Fibroblast of upper back skin (primary cell): ENCODE measurements at regions not wholly inside any gene's neighbourhood (a gene's known extent, or its start where the extent isn't known, plus 50 kb on each side); places are given as distances from the start of the nearest gene placed in this dataset.
"Not testable (repeated sequence)": the region's sequence is repeated elsewhere in the genome, so short reads cannot be mapped to it uniquely, and the experiment has no call there.

ENCODE experiments used
- DNase-seq: peaks from one replicate; pipeline ENCODE4 v3.0.0-alpha.2; 2013

DNA sequence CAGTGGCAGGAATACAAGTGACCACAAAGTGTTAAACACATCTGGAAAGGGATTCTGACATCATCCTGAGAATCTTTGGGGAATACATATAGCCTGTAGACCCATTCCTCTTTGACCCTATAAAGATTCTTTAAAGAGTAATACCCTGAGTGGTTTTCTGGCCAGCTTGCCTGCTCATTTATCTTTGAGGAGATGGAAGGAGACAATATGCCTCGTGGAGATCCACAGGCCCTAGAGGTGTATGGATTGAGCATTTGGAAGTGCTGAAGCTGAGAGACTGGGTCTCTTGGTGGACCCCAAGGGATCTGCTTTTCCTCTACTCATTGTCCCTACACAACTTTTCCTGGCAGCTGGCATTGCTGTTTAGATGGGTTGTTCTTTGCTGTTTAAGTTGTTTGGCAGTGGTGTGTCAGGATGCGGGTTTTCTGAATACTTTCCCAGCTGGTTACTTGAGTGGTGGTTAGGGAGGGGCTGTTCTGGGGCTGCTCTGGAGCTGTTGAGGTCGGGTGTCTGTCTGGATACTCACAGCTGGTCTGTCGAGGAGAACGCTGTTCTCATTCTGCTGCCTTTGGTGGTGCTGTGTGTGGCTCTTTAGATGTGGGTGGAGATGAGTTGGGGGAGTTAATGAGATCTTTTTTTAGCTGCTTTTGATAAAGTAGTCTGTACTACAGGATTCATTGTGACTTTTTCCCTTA is 50.1 kb upstream of the FAM72C start:
- DNase-seq = not testable (repeated sequence)
